ENCODE measurements at regions not wholly inside any gene's neighbourhood (a gene's known extent, or its start where the extent isn't known, plus 50 kb on each side); places are given as distances from the start of the nearest gene placed in this dataset.

DNA sequence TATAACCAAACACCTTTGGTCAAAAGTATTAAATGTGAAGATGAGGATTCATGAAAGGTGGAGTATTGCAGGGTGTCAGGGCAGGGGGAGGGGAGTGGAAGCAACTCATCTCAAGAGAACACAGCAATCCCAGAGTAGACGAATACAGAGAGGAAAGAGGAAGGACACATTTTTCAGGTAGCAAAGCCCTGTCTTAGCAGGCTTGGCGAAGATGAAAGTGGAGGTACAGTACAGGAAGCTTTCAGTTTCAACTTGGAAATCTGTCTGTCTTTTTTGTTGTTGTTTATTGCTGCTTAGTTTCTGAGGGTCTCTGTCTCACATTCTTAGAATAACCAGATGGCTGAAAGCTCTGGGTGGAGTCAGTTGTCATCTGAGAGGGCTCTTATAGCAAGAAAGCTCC lies 80.8 kb upstream of the GPR149 start:
- Mint-ChIP-seq H3K27ac (ENCODE audit: unreplicated experiment) (no peak overlapping the region), H3K4me3 (ENCODE audit: unreplicated experiment) (no peak overlapping the region), H3K36me3 (ENCODE audit: unreplicated experiment) (no peaks in the 10 kb centered on the region), H3K9me3 (ENCODE audit: unreplicated experiment) (no peaks in the 10 kb centered on the region), H3K4me1 (ENCODE audit: unreplicated experiment) (no peaks in the 10 kb centered on the region), H3K27me3 (ENCODE audit: unreplicated experiment) (no peaks in the 10 kb centered on the region)
- TF ChIP-seq, protein P1, sequence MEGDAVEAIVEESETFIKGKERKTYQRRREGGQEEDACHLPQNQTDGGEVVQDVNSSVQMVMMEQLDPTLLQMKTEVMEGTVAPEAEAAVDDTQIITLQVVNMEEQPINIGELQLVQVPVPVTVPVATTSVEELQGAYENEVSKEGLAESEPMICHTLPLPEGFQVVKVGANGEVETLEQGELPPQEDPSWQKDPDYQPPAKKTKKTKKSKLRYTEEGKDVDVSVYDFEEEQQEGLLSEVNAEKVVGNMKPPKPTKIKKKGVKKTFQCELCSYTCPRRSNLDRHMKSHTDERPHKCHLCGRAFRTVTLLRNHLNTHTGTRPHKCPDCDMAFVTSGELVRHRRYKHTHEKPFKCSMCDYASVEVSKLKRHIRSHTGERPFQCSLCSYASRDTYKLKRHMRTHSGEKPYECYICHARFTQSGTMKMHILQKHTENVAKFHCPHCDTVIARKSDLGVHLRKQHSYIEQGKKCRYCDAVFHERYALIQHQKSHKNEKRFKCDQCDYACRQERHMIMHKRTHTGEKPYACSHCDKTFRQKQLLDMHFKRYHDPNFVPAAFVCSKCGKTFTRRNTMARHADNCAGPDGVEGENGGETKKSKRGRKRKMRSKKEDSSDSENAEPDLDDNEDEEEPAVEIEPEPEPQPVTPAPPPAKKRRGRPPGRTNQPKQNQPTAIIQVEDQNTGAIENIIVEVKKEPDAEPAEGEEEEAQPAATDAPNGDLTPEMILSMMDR (IDR thresholded peaks at IDR 0.05) = no peak
- no peak for DNase-seq (ENCODE audit: extremely low spot score, unreplicated experiment)

DNA sequence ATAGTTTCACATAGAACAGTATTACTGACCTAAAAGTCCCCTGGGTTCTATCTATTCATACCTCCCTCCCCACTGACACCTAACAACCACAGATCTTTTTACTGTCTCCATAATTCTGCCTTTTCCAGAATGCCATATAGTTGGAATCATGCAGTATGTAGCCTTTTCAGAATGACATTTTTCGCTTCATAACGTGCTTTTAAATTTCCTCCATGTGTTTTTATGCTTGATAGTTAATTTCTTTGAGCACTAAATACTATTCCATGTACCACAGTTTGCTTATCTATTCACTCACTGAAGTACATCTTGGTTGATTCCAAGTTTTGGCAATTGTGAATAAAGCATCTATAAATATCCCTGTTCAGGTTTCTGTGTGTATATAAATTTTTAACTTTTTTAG lies 77.7 kb upstream of the GPR149 start:
- no peaks in the 10 kb centered on the region for H3K4me1 Mint-ChIP-seq (ENCODE audit: unreplicated experiment)
- no peak overlapping the region for H3K27ac Mint-ChIP-seq (ENCODE audit: unreplicated experiment)
- DNase-seq (ENCODE audit: extremely low spot score, unreplicated experiment) = no peak
- no peaks in the 10 kb centered on the region for H3K27me3 Mint-ChIP-seq (ENCODE audit: unreplicated experiment)
- no peak overlapping the region for H3K4me3 Mint-ChIP-seq (ENCODE audit: unreplicated experiment)
- TF ChIP-seq, protein P1 (IDR thresholded peaks at IDR 0.05) = no peak
- no peaks in the 10 kb centered on the region for H3K9me3 Mint-ChIP-seq (ENCODE audit: unreplicated experiment)
- no peaks in the 10 kb centered on the region for H3K36me3 Mint-ChIP-seq (ENCODE audit: unreplicated experiment)

DNA sequence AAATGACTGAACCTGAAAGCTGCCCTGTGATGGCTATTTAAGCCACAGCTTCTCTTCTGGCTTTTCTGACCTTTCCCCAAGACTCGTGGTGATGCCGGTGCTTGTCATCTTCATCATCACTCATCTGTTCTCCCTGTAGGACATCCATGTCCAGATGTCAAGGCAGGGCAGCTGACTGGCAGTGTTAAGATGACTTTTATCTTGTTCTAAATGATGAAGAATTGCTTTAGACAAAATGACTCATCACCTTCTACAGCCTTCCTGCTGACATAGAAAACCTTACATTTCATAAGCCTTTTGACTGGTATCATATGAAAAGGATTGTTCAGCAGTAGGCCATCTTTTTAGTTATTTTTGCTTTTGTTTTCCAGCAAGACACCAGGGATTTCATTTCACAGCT lies 67.0 kb upstream of the GPR149 start:
- Mint-ChIP-seq H3K27ac (ENCODE audit: unreplicated experiment) (no peak overlapping the region), H3K9me3 (ENCODE audit: unreplicated experiment) (peaks cover 8% of the 10 kb centered on the region), H3K4me3 (ENCODE audit: unreplicated experiment) (no peak overlapping the region), H3K27me3 (ENCODE audit: unreplicated experiment) (no peaks in the 10 kb centered on the region), H3K4me1 (ENCODE audit: unreplicated experiment) (no peaks in the 10 kb centered on the region), H3K36me3 (ENCODE audit: unreplicated experiment) (no peaks in the 10 kb centered on the region)
- TF ChIP-seq, protein P1 (IDR thresholded peaks at IDR 0.05) = no peak
- DNase-seq (ENCODE audit: extremely low spot score, unreplicated experiment) = no peak

DNA sequence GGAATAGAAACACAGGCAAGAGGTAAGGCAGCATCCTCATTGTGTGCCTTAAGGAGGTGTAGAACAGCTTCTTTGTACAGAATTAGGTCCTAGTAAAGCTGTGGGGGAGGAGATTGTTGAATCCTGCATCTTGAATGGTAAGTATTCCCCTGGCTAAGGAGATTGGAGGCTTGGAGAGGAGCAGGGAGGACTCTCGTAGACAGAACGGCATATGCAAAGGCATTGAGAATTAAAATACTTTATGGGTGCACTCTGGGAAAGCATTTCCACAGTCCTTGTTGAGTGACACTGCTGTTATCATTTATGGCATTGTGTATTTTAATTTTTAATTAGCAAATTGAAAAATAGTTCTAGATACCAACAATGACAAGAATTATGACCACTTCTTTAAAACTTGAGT lies 66.5 kb upstream of the GPR149 start:
- Mint-ChIP-seq H3K27me3 (ENCODE audit: unreplicated experiment) (no peaks in the 10 kb centered on the region), H3K4me1 (ENCODE audit: unreplicated experiment) (no peaks in the 10 kb centered on the region), H3K27ac (ENCODE audit: unreplicated experiment) (no peak overlapping the region), H3K36me3 (ENCODE audit: unreplicated experiment) (no peaks in the 10 kb centered on the region), H3K9me3 (ENCODE audit: unreplicated experiment) (peaks cover 12% of the 10 kb centered on the region), H3K4me3 (ENCODE audit: unreplicated experiment) (no peak overlapping the region)
- TF ChIP-seq, protein P1 (IDR thresholded peaks at IDR 0.05) = no peak
- no peak for DNase-seq (ENCODE audit: extremely low spot score, unreplicated experiment)

DNA sequence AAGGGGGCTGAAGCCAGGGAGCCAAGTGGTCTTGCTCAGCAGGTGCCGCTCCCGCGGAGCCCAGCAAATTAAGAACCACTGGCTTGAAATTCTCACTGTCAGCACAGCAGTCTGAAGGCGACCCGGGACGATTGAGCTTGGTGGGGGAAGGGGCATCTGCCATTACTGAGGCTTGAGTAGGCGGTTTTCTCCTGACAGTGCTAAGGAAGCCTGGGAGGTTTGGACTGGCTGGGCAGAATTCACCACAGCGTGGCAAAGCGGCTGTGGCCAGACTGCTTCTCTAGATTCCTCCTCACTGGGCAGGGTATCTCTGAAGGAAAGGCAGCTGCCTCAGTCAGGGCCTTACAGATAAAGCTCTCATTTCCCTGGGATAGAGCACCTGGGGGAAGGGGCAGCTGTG lies 57.0 kb upstream of the GPR149 start:
- Mint-ChIP-seq H3K9me3 (ENCODE audit: unreplicated experiment) (peaks cover 6% of the 10 kb centered on the region), H3K36me3 (ENCODE audit: unreplicated experiment) (no peaks in the 10 kb centered on the region), H3K4me1 (ENCODE audit: unreplicated experiment) (no peaks in the 10 kb centered on the region), H3K4me3 (ENCODE audit: unreplicated experiment) (no peak overlapping the region), H3K27me3 (ENCODE audit: unreplicated experiment) (no peaks in the 10 kb centered on the region), H3K27ac (ENCODE audit: unreplicated experiment) (no peak overlapping the region)
- TF ChIP-seq, protein P1 (IDR thresholded peaks at IDR 0.05) = no peak
- no peak for DNase-seq (ENCODE audit: extremely low spot score, unreplicated experiment)
